Naive thymus-derived CD4-positive, alpha-beta T cell (primary cell): ENCODE measurements at regions not wholly inside any gene's neighbourhood (a gene's known extent, or its start where the extent isn't known, plus 50 kb on each side); places are given as distances from the start of the nearest gene placed in this dataset.

ENCODE experiments used
- ATAC-seq: fragments of 150-1000 bp; cut with Tn5 transposase; 2 replicates; pipeline ENCODE4 v1.10.0; 2021; ENCODE audit warnings: mild to moderate bottlenecking, moderate library complexity
- CTCF ChIA-PET: fragments of 350-600 bp; sonication (Branson Sonifier 250); formaldehyde crosslinking; loops from one replicate; lab custom pipeline; 2021; ENCODE audit warnings: antibody characterized with exemption; lab: Charles Lee
- POLR2A ChIA-PET: fragments of 350-600 bp; sonication (Branson Sonifier 250); formaldehyde crosslinking; loops from one replicate; lab custom pipeline; 2021; ENCODE audit warnings: antibody characterized with exemption, inconsistent platforms; lab: Charles Lee
- DNase-seq, 9 donors: peaks; one replicate each; pipeline versions ENCODE4 v3.0.0 to v3.0.0-alpha.2; 2020 to 2022; ENCODE audit warnings: mixed read lengths in 1 of 9
- H3K27ac ChIP-seq: one replicate; pipeline ENCODE4 v1.7.0; 2013; ENCODE audit warnings: mild to moderate bottlenecking, low read depth, low read length, moderate library complexity
- H3K27me3 ChIP-seq, 2 donors: one replicate each; pipeline ENCODE4 v1.7.0; 2013; ENCODE audit warnings: low read length in 2 of 2, mild to moderate bottlenecking in 2 of 2, moderate library complexity in 2 of 2; ENCODE audit not compliant: control insufficient read depth in 2 of 2, insufficient read depth in 2 of 2
- H3K36me3 ChIP-seq, 3 experiments: 1 replicate in 2 of 3; 2 replicates in 1 of 3; pipeline ENCODE4 v1.7.0; 2013; ENCODE audit warnings: low read length in 3 of 3, mild to moderate bottlenecking in 3 of 3, moderate library complexity in 1 of 3; ENCODE audit not compliant: insufficient read depth in 3 of 3, control insufficient read depth in 2 of 3
- H3K4me1 ChIP-seq, 2 donors: one replicate each; pipeline ENCODE4 v1.7.0; 2013; ENCODE audit warnings: low read length in 2 of 2, mild to moderate bottlenecking in 2 of 2, moderate library complexity in 1 of 2; ENCODE audit not compliant: control insufficient read depth in 2 of 2, insufficient read depth in 2 of 2
- H3K4me3 ChIP-seq: 2 replicates; pipeline ENCODE4 v1.7.0; 2013; ENCODE audit warnings: mild to moderate bottlenecking, low read length
- H3K9me3 ChIP-seq, 3 experiments: 1 replicate in 2 of 3; 2 replicates in 1 of 3; pipeline ENCODE4 v1.7.0; 2013; ENCODE audit warnings: low read length in 3 of 3; ENCODE audit not compliant: control insufficient read depth in 2 of 3
- H3K27ac Mint-ChIP-seq, 9 donors: one replicate each; pipeline ENCODE4 v1.8.0; 2020 to 2022; ENCODE audit warnings: mixed read lengths in 9 of 9, mild to moderate bottlenecking in 8 of 9, moderate library complexity in 5 of 9, inconsistent platforms in 2 of 9
- H3K27me3 Mint-ChIP-seq, 5 donors: one replicate each; pipeline ENCODE4 v1.8.0; 2021 to 2022; ENCODE audit warnings: mixed read lengths in 5 of 5, mild to moderate bottlenecking in 1 of 5
- H3K36me3 Mint-ChIP-seq, 5 donors: one replicate each; pipeline ENCODE4 v1.8.0; 2020 to 2022; ENCODE audit warnings: mixed read lengths in 5 of 5, mild to moderate bottlenecking in 3 of 5, inconsistent platforms in 1 of 5
- H3K4me1 Mint-ChIP-seq, 7 donors: one replicate each; pipeline ENCODE4 v1.8.0; 2020 to 2022; ENCODE audit warnings: mixed read lengths in 7 of 7, mild to moderate bottlenecking in 3 of 7, inconsistent platforms in 1 of 7
- H3K4me3 Mint-ChIP-seq, 10 donors: one replicate each; pipeline ENCODE4 v1.8.0; 2020 to 2022; ENCODE audit warnings: mild to moderate bottlenecking in 10 of 10, mixed read lengths in 10 of 10, moderate library complexity in 6 of 10, inconsistent platforms in 2 of 10
- H3K9me3 Mint-ChIP-seq, 11 donors: one replicate each; pipeline ENCODE4 v1.8.0; 2020 to 2022; ENCODE audit warnings: mixed read lengths in 11 of 11, mild to moderate bottlenecking in 4 of 11, inconsistent platforms in 1 of 11, moderate library complexity in 1 of 11
- intact Hi-C, 2 donors: fragments of 100-400 bp; cut with micrococcal nuclease; formaldehyde crosslinking; loops; one replicate each; pipeline ENCODE4 v1.15.1; 2023

- Mint-ChIP-seq H3K4me1 (peaks cover 3 to 63% (median 14%) of the 10 kb centered on the region in 7 donors), H3K36me3 (peaks cover 0 to 30% (median 0%) of the 10 kb centered on the region in 5 donors), H3K4me3 (peak overlapping the region in 1 of 10 donors; percentile 63), H3K27me3 (peaks cover 0 to 15% (median 0%) of the 10 kb centered on the region in 5 donors), H3K9me3 (peaks cover 0 to 25% (median 0%) of the 10 kb centered on the region in 11 donors), H3K27ac (peak overlapping the region in 1 of 9 donors; percentile 91)
- no peaks in the 10 kb centered on the region for H3K27me3 ChIP-seq
- H3K27ac ChIP-seq, result no peak overlapping the region
- intact Hi-C loops, result loop anchor here in 1 of 2 donors (1.0 to 10.0 kb wide), 3 partner anchors 12 to 809 kb away; no protein-coding TSS in a partner anchor
- DNase-seq (peak in 1 of 9 donors; percentile 53), ATAC-seq (peak; percentile 77)
- peaks cover 0 to 15% of the 10 kb centered on the region in 2 donors for H3K4me1 ChIP-seq
- no peaks in the 10 kb centered on the region for H3K36me3 ChIP-seq
- CTCF ChIA-PET, result no interaction called here
- no peaks in the 10 kb centered on the region for H3K9me3 ChIP-seq
- H3K4me3 ChIP-seq, result no peak overlapping the region
- POLR2A ChIA-PET, result no interaction called here
These were observed 162.1 kb downstream of the SMIM20 start for GRCh38 chr4:26076000-26076587.

- no peak overlapping the region for H3K27ac ChIP-seq
These were observed 162.9 kb downstream of the SMIM20 start for GRCh38 chr4:26076896-26077295.

GRCh38 chr4:26077756-26078155 lies 163.7 kb downstream of the SMIM20 start:
- CTCF ChIA-PET, result interaction anchor here (1.2 kb wide), 1 partner anchor 12 kb away, joined by 3 read pairs; no protein-coding TSS in a partner anchor
- Mint-ChIP-seq H3K4me3 (no peak overlapping the region), H3K27ac (peak overlapping the region in 1 of 9 donors; percentile 15), H3K9me3 (peaks cover 0 to 25% (median 0%) of the 10 kb centered on the region in 11 donors), H3K27me3 (peaks cover 0 to 25% (median 0%) of the 10 kb centered on the region in 5 donors), H3K36me3 (peaks cover 0 to 28% (median 0%) of the 10 kb centered on the region in 5 donors), H3K4me1 (peaks cover 0 to 68% (median 18%) of the 10 kb centered on the region in 7 donors)
- no peak overlapping the region for H3K4me3 ChIP-seq
- peaks cover 0 to 15% of the 10 kb centered on the region in 2 donors for H3K4me1 ChIP-seq
- no peak for ATAC-seq
- H3K27me3 ChIP-seq, result no peaks in the 10 kb centered on the region
- no peaks in the 10 kb centered on the region for H3K36me3 ChIP-seq
- intact Hi-C loops, result loop anchor here in 1 of 2 donors (10.0 kb wide), 1 partner anchor 807 kb away; no protein-coding TSS in a partner anchor
- no peak overlapping the region for H3K27ac ChIP-seq
- H3K9me3 ChIP-seq, result no peaks in the 10 kb centered on the region
- POLR2A ChIA-PET, result no interaction called here
- DNase-seq, result no peak

More at GRCh38 chr4:26076896-26077295, 162.9 kb downstream of the SMIM20 start:
- Mint-ChIP-seq H3K4me1 (peaks cover 0 to 63% (median 16%) of the 10 kb centered on the region in 7 donors), H3K9me3 (peaks cover 0 to 25% (median 0%) of the 10 kb centered on the region in 11 donors), H3K27me3 (peaks cover 0 to 23% (median 0%) of the 10 kb centered on the region in 5 donors), H3K4me3 (peak overlapping the region in 1 of 10 donors; percentile 63), H3K36me3 (peaks cover 0 to 28% (median 0%) of the 10 kb centered on the region in 5 donors), H3K27ac (peak overlapping the region in 1 of 9 donors; percentile 91)
- CTCF ChIA-PET, result interaction anchor here (1.2 kb wide), 1 partner anchor 13 kb away, joined by 3 read pairs; no protein-coding TSS in a partner anchor
- no peaks in the 10 kb centered on the region for H3K36me3 ChIP-seq
- DNase-seq (no peak), ATAC-seq (no peak)
- no peak overlapping the region for H3K4me3 ChIP-seq
- intact Hi-C loops, result loop anchor here in 1 of 2 donors (1.0 to 10.0 kb wide), 3 partner anchors 11 to 808 kb away; no protein-coding TSS in a partner anchor
- no peaks in the 10 kb centered on the region for H3K27me3 ChIP-seq
- POLR2A ChIA-PET, result no interaction called here
- peaks cover 0 to 15% of the 10 kb centered on the region in 2 donors for H3K4me1 ChIP-seq
- H3K9me3 ChIP-seq, result no peaks in the 10 kb centered on the region

- Histone ChIP-seq H3K4me1 (peaks cover 0 to 5% of the 10 kb centered on the region in 2 donors), H3K9me3 (no peaks in the 10 kb centered on the region), H3K27me3 (no peaks in the 10 kb centered on the region), H3K36me3 (no peaks in the 10 kb centered on the region), H3K27ac (no peak overlapping the region), H3K4me3 (no peak overlapping the region)
- Mint-ChIP-seq H3K4me1 (peaks cover 0 to 70% (median 6%) of the 10 kb centered on the region in 7 donors), H3K4me3 (peak overlapping the region in 1 of 10 donors; percentile 19), H3K9me3 (peaks cover 0 to 19% (median 0%) of the 10 kb centered on the region in 11 donors), H3K36me3 (peaks cover 0 to 23% (median 0%) of the 10 kb centered on the region in 5 donors), H3K27me3 (peaks cover 0 to 38% (median 7%) of the 10 kb centered on the region in 5 donors), H3K27ac (peak overlapping the region in 1 of 9 donors; percentile 73)
- intact Hi-C loops, result loop anchor here in 1 of 2 donors (2.0 to 5.0 kb wide), 2 partner anchors 641 to 930 kb away; no protein-coding TSS in a partner anchor
- DNase-seq (no peak), ATAC-seq (peak; percentile 24)
- POLR2A ChIA-PET, result no interaction called here
- CTCF ChIA-PET, result interaction anchor here (2.0 kb wide), 2 partner anchors 238 to 249 kb away, joined by 6 read pairs; no protein-coding TSS in a partner anchor
These were observed 167.0 kb downstream of the SMIM20 start for GRCh38 chr4:26080870-26081628.

GRCh38 chr4:26081795-26082498 lies 167.9 kb downstream of the SMIM20 start:
- Histone ChIP-seq H3K4me3 (no peak overlapping the region), H3K27ac (no peak overlapping the region), H3K27me3 (no peaks in the 10 kb centered on the region), H3K36me3 (no peaks in the 10 kb centered on the region), H3K9me3 (no peaks in the 10 kb centered on the region), H3K4me1 (no peaks in the 10 kb centered on the region)
- peak overlapping the region in 1 of 10 donors; percentile 49 for H3K4me3 Mint-ChIP-seq
- ATAC-seq (peak; percentile 66), DNase-seq (peak in 5 of 9 donors; percentile 16 to 29 (median 22))
- ChIA-PET CTCF (interaction anchor here (0.7 to 3.2 kb wide), 10 partner anchors 237 to 641 kb away, joined by 3 to 8 read pairs (median 4); no protein-coding TSS in a partner anchor), POLR2A (interaction anchor here (0.7 kb wide), 1 partner anchor 238 kb away, joined by 4 read pairs; no protein-coding TSS in a partner anchor)
- peaks cover 0 to 65% (median 6%) of the 10 kb centered on the region in 7 donors for H3K4me1 Mint-ChIP-seq
- intact Hi-C loops, result loop anchor here (1.0 to 5.0 kb wide), 8 partner anchors 94 to 929 kb away; no protein-coding TSS in a partner anchor
- peak overlapping the region in 1 of 9 donors; percentile 73 for H3K27ac Mint-ChIP-seq
- peaks cover 0 to 10% (median 0%) of the 10 kb centered on the region in 11 donors for H3K9me3 Mint-ChIP-seq
- peaks cover 0 to 14% (median 0%) of the 10 kb centered on the region in 5 donors for H3K36me3 Mint-ChIP-seq
- H3K27me3 Mint-ChIP-seq, result peaks cover 0 to 38% (median 7%) of the 10 kb centered on the region in 5 donors
